GM12878 (cell line): ENCODE measurements at regions not wholly inside any gene's neighbourhood (a gene's known extent, or its start where the extent isn't known, plus 50 kb on each side); places are given as distances from the start of the nearest gene placed in this dataset.

Source experiments
- GATAD2B ChIP-seq: fragments of 450-650 bp; conservative IDR thresholded peaks from 2 replicates; pipeline ENCODE4 v1.6.1; 2017; ENCODE audit warnings: low read depth, mild to moderate bottlenecking, moderate library complexity
- NRF1 ChIP-seq: conservative IDR thresholded peaks from 2 replicates; pipeline ENCODE4 v1.6.1; 2011; ENCODE audit warnings: mild to moderate bottlenecking, low read depth, low read length, improper control_type of control experiment

DNA sequence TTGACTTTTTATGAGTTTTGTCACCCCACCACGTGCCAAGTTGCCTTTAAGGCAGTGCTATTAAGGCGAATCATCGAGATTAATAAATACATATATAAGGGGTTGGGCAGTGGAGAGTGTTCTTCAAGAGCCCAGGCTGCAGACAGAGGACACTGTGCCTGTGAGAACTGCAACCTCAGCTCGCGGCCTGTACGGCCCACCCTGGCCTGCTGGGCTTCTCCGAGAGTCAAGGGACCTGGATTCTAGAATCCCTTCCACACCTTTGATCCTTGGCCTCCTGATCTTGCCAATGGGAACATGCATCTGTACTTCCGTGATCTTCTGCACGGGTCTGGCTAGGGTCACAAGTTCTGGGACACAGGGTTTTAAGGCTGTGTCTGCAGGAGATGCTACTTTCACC lies 54.5 kb downstream of the IRX5 start:
- TF ChIP-seq GATAD2B, result no peak
- no peak for TF ChIP-seq NRF1
